NCI-H2171 (cell line): ENCODE measurements at regions not wholly inside any gene's neighbourhood (a gene's known extent, or its start where the extent isn't known, plus 50 kb on each side); places are given as distances from the start of the nearest gene placed in this dataset.
"Not testable (repeated sequence)": the region's sequence is repeated elsewhere in the genome, so short reads cannot be mapped to it uniquely, and the experiment has no call there.

Experiments
- DNase-seq: peaks from one replicate; lab custom pipeline; 2025; lab: John Stamatoyannopoulos, UW

- DNase-seq = no peak
Measured at GRCh38 chr21:18716578-18717138, 313.1 kb upstream of the TMPRSS15 start.

DNA sequence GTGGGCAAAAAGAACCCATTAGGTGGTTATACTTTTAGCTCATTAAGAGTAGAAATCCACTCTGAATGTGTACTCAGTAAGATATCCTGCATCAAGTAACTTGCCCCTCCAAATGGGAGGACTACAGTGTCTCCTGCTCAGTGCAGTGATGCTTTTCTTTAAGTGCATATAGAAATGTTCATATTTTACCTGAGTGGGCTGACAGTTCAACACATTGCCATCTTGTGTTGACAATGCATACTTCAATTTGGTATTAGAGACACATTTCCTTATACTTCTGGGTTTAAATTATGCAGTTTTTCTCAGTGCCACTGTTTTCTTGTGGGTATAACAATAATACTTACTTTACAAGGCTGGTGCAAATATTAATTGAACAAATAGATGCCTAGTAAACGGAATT, 318.6 kb upstream of the TMPRSS15 start:
- DNase-seq = no peak

DNA sequence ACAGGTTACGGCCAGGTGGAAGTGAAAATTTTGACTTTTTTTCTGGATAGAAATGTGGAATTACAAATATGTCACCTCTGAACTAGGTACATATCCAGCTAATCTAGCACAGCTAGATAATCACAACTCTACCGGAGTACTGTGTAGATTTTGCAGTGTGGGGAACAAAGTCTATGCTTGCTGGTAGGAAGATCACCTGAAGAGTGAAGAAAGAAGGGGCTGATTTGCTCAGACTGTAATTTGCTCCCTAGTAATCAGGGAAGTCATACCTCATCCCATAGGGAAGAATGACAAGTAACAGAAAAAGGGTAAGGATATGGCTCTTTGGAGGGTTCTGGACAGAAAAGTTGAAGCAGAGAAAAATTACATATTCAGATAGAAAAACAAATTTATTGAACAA, 319.6 kb upstream of the TMPRSS15 start:
- DNase-seq = no peak

- DNase-seq = no peak
Measured at GRCh38 chr21:18725653-18726052, 322.1 kb upstream of the TMPRSS15 start.

DNA sequence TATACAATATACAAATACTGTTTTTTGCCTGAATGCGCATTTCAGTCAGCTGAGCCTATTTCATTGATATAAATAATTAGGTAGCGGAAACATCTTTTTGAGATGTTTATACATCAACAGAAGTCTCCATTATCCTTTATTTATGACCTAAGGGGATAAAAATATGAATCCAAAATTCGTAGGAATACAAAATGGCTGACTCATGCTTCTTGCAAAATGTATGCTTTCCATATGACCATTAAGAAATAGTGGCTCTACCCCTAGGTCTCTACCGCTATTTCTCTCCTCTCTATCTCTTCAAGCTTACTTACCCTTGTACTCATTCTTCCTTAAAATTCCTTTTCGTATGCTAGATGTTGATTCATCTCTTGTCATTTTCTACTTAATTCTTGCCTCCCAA, 338.4 kb upstream of the TMPRSS15 start:
- DNase-seq = no peak

GRCh38 chr21:18743531-18743930, 339.9 kb upstream of the TMPRSS15 start:
- DNase-seq = no peak

- DNase-seq = no peak
Measured at GRCh38 chr21:18744840-18745239, 341.3 kb upstream of the TMPRSS15 start.

DNA sequence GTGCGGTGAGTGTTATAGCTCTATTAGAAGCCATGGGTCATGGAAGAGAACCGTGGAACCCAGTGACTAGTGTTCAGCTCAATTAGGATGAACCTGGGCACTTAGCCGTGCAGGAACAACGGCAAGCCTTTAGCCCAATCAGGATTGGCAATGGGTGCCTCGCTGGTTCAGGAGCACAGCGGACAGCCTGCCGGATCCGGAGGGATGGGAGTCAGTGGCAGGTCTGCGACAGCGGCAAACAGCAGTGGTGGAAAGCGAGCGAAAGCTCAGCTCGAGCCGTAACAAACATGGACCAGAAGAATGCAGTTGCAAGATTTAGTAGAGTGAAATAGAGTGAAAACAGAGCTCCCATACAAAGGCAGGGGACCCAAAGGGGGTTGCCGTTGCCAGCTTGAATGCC, 349.3 kb upstream of the TMPRSS15 start:
- DNase-seq = not testable (repeated sequence)

DNA sequence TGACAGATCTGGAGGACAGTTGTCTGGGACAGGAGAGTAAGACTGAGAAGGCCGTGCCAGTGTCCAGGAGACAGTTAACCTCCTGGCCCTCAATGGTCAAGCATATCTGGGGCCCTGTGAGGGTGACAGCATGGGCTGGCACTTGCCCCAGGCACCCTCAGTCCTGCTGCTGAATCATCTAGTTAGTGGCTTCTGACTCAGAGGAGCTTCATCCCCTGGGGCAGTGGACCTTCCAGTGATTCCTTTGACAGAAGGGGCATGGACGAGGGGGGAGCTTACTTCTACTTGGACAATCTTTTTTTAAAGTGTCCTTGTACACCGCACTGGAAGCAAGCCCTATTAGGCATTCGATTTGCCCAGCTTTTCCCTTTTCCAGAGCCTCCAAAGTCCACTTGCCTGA, 352.7 kb upstream of the TMPRSS15 start:
- DNase-seq = not testable (repeated sequence)

GRCh38 chr21:18759267-18759666, 355.7 kb upstream of the TMPRSS15 start:
- DNase-seq = no peak

- no peak for DNase-seq
Measured at GRCh38 chr21:18759751-18760161, 356.2 kb upstream of the TMPRSS15 start.

DNA sequence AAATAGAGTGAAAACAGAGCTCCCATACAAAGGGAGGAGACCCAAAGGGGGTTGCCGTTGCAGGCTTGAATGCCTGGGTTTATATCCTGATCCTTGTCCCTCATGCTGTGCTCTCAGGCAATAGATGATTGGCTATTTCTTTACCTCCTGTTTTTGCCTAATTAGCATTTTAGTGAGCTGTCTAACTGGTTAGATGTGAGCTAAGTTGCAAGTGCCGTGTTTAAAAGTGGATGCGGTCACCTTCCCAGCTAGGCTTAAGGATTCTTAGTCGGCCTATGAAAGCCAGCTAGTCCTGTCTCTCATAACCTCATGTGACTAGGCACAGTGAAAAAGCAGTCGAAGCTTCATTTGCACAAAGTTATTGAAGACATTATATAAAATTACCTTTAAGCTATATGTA, 356.7 kb upstream of the TMPRSS15 start:
- no peak for DNase-seq

DNA sequence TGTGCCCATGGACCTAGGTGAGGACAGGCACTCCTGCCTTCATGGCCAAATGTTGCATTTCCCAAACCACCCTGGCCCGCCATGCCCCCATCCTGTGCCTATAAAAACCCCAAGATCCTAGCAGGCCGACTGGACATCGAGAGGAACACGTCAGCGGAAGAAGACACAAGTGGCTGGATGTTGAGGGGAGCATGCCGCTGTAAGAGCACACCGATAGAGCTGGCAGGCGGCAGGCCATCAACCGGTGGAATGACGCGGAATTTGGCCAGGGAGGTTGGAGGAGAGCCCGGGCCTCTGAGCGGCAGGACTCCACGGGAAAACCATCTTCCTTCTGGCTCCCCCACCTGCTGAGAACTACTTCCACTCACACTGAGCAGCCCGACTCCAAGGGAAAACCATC, 361.1 kb upstream of the TMPRSS15 start:
- DNase-seq = no peak

GRCh38 chr21:18769599-18769998, 366.0 kb upstream of the TMPRSS15 start:
- no peak for DNase-seq

DNA sequence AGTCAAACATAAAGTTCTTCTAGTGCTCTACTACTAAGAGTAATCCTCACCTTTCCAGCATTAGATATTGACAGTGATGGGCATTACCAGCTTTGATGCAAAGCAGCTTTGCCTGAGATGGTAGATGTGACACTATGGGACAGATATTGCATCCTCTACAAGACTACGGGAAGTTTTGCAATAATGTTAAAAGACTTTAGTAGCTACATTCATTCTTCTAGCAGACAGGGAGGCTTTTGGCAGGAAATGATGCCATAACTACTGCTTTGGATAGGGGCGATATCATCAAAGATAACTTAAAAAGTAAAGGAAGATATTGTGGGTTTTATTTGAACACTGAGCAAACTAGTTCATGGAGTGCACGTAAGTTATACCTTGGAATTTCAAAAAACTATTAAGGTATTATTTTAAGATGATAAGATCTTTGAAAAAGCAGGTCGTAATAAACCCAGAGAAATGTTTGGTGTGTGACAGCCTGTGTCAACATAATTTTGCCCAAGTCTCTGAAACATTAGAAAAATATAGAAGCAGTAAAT, 368.3 kb upstream of the TMPRSS15 start:
- DNase-seq = no peak

- DNase-seq = no peak
Measured at GRCh38 chr21:18772404-18772803, 368.8 kb upstream of the TMPRSS15 start.

- no peak for DNase-seq
Measured at GRCh38 chr21:18772897-18773296, 369.3 kb upstream of the TMPRSS15 start.

DNA sequence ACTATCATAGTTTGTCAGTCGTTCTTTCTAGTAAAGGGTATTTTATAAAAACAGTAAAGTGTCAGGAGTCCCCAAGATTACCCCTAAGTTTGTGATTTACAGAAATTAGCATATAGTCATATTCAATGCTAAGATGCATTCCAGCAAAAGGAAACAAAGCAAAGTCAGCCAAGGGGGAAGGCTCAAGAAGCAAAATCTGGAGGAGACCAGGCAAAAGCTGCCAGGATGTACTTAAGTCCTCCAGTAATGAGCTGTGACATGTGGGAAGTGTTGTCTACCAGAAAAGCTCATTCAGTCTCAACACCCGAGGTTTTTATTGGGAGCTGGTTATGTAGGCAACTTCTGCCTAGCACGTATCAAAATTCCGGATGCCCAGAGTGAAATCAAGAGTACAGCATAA, 373.4 kb upstream of the TMPRSS15 start:
- DNase-seq = no peak

DNA sequence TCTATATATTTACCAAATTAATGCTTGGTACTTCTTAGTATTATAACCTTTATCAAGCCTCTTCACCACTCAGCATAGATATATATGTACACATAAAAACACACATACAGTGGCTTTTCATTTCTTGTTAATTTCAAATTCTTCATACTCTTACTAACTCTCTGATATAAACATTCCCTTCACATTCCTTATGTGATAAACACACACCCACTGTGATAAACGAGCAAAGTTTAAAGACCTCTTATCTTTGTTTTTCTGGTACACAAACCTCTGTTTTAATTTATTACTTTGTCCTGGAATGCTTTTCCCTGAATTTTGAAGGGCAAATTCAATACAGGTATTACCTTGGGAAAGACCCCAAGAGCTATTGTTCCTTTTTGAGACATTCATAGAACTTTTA, 379.1 kb upstream of the TMPRSS15 start:
- DNase-seq = no peak

DNA sequence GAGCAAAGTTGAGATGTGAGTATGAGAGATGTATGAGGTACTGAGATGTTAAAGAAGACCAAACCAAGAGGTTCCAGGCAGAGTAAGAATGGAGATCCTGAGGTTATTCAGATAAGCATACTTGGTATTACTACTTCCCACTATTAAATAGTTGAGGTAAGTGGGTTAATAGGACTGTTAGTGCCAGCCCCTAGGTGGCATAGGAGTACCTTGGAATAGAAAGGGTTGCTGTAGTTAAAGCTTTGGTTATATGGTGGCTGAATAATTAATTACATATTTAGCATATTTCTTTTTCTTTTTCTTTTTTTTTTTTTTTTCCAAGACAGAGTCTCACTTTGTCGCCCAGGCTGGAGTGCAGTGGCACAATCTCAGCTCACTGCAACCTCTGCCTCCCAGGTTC, 397.9 kb upstream of the TMPRSS15 start:
- DNase-seq = no peak

- DNase-seq = no peak
Measured at GRCh38 chr21:18803624-18804023, 400.0 kb upstream of the TMPRSS15 start.

GRCh38 chr21:18810136-18810535, 406.6 kb upstream of the TMPRSS15 start:
- DNase-seq = no peak

GRCh38 chr21:18812308-18812707, 408.7 kb upstream of the TMPRSS15 start:
- no peak for DNase-seq

DNA sequence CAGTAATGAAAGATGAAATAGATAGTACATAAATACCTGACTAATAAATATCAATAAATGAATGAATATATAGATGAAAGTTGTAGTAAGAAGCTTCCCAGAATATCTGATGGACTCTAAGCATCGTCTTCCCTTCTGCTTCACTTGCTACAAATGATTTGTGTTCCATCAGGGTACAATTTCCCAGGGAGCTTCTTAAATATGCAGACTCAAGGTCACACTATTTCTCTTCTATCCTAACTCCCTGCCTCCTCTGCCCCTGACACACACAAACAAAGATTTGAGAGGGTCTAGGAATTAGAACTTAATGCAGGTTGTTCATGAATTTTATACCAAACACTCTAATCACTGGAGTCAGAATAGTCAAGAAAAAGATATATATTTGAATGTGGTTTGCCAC, 415.9 kb upstream of the TMPRSS15 start:
- no peak for DNase-seq

GRCh38 chr21:18826562-18826961, 423.0 kb upstream of the TMPRSS15 start:
- DNase-seq = no peak
